Neuronal stem cell (in vitro differentiated cells): ENCODE measurements at regions not wholly inside any gene's neighbourhood (a gene's known extent, or its start where the extent isn't known, plus 50 kb on each side); places are given as distances from the start of the nearest gene placed in this dataset.

Source experiments
- DNase-seq: peaks from one replicate; pipeline ENCODE4 v3.0.0-alpha.2; 2013; ENCODE audit warnings: low spot score
- H2AFZ ChIP-seq: one replicate; pipeline ENCODE4 v1.6.1; 2013; ENCODE audit warnings: mild to moderate bottlenecking, low read length, inconsistent platforms
- H2AK5ac ChIP-seq: 2 replicates; pipeline ENCODE4 v1.6.1; 2013; ENCODE audit warnings: low read depth, mild to moderate bottlenecking, inconsistent platforms, low read length, moderate library complexity, mixed read lengths
- H2BK120ac ChIP-seq: 2 replicates; pipeline ENCODE4 v1.6.1; 2013; ENCODE audit warnings: low read depth, mild to moderate bottlenecking, inconsistent platforms, low read length, moderate library complexity, mixed read lengths
- H2BK12ac ChIP-seq: one replicate; pipeline ENCODE4 v1.6.1; 2013; ENCODE audit warnings: low read length, inconsistent platforms
- H2BK15ac ChIP-seq: 2 replicates; pipeline ENCODE4 v1.6.1; 2013; ENCODE audit warnings: mild to moderate bottlenecking, low read length, inconsistent platforms, mixed read lengths
- H2BK5ac ChIP-seq: one replicate; pipeline ENCODE4 v1.6.1; 2013; ENCODE audit warnings: inconsistent platforms, mild to moderate bottlenecking, low read length, moderate library complexity
- H3K14ac ChIP-seq: one replicate; pipeline ENCODE4 v1.6.1; 2013; ENCODE audit warnings: low read length, inconsistent platforms
- H3K18ac ChIP-seq: 2 replicates; pipeline ENCODE4 v1.6.1; 2013; ENCODE audit warnings: low read length, inconsistent platforms
- H3K23ac ChIP-seq: 2 replicates; pipeline ENCODE4 v1.6.1; 2013; ENCODE audit warnings: low read depth, mild to moderate bottlenecking, mixed read lengths, low read length, inconsistent platforms; ENCODE audit not compliant: poor library complexity
- H3K27ac ChIP-seq: replicated peaks from 3 replicates; pipeline ENCODE4 v1.5.1; 2013; ENCODE audit warnings: low read length, inconsistent platforms
- H3K27me3 ChIP-seq, 3 experiments: 2 replicates each; pipeline ENCODE4 v1.6.1; 2013; ENCODE audit warnings: low read length in 3 of 3, mild to moderate bottlenecking in 2 of 3, inconsistent platforms in 1 of 3, low read depth in 1 of 3, mixed read lengths in 1 of 3, moderate library complexity in 1 of 3; ENCODE audit not compliant: control insufficient read depth in 3 of 3, insufficient read depth in 3 of 3
- H3K36me3 ChIP-seq, 2 donors: replicated peaks in 1 of 2; 2 replicates each; pipeline ENCODE4 v1.6.1; 2013; ENCODE audit warnings: low read length in 2 of 2; ENCODE audit not compliant: control insufficient read depth in 2 of 2, insufficient read depth in 2 of 2
- H3K4ac ChIP-seq: 2 replicates; pipeline ENCODE4 v1.6.1; 2013; ENCODE audit warnings: inconsistent platforms, mild to moderate bottlenecking, low read length, moderate library complexity
- H3K4me1 ChIP-seq, 2 donors: 1 replicate in 1 of 2; 2 replicates in 1 of 2; pipeline ENCODE4 v1.6.1; 2013; ENCODE audit warnings: low read length in 2 of 2, low read depth in 1 of 2; ENCODE audit not compliant: control insufficient read depth in 2 of 2, insufficient read depth in 1 of 2
- H3K4me2 ChIP-seq: one replicate; pipeline ENCODE4 v1.6.1; 2013; ENCODE audit warnings: mild to moderate bottlenecking, low read length, inconsistent platforms; ENCODE audit not compliant: insufficient read depth, poor library complexity, severe bottlenecking
- H3K4me3 ChIP-seq, 2 donors: 2 replicates each; pipeline ENCODE4 v1.5.1; 2013; ENCODE audit warnings: low read length in 2 of 2, mild to moderate bottlenecking in 2 of 2, inconsistent platforms in 1 of 2, moderate library complexity in 1 of 2
- H3K79me1 ChIP-seq: one replicate; pipeline ENCODE4 v1.6.1; 2013; ENCODE audit warnings: low read depth, mild to moderate bottlenecking, inconsistent platforms, low read length, moderate library complexity
- H3K9ac ChIP-seq: one replicate; pipeline ENCODE4 v1.6.1; 2013; ENCODE audit warnings: mild to moderate bottlenecking, low read depth, low read length, inconsistent platforms; ENCODE audit not compliant: poor library complexity
- H3K9me3 ChIP-seq, 2 donors: replicated peaks in 1 of 2; 2 replicates each; pipeline versions ENCODE3 to v1.6.1; 2013; ENCODE audit warnings: low read length in 2 of 2, mild to moderate bottlenecking in 2 of 2, inconsistent platforms in 1 of 2, low read depth in 1 of 2, mixed read lengths in 1 of 2, moderate library complexity in 1 of 2; ENCODE audit not compliant: control insufficient read depth in 2 of 2, insufficient read depth in 1 of 2
- H4K8ac ChIP-seq: one replicate; pipeline ENCODE4 v1.6.1; 2013; ENCODE audit warnings: low read depth, mild to moderate bottlenecking, inconsistent platforms, low read length, moderate library complexity
- H4K91ac ChIP-seq: one replicate; pipeline ENCODE4 v1.6.1; 2013; ENCODE audit warnings: low read length, low read depth, mild to moderate bottlenecking, inconsistent platforms; ENCODE audit not compliant: poor library complexity
- WGBS, 2 donors: extraction: QIAGEN DNeasy Blood & Tissue Kit; methylation state at CpG; one replicate each; pipeline ENCODE4 v1.1.7; 2013; ENCODE audit warnings: missing lambda C conversion rate in 2 of 2, mixed read lengths in 1 of 2; ENCODE audit not compliant: insufficient read length in 2 of 2, insufficient replicate concordance in 1 of 2; ENCODE audit errors: extremely low coverage in 2 of 2; 5-methylcytosine and 5-hydroxymethylcytosine counted together

DNA sequence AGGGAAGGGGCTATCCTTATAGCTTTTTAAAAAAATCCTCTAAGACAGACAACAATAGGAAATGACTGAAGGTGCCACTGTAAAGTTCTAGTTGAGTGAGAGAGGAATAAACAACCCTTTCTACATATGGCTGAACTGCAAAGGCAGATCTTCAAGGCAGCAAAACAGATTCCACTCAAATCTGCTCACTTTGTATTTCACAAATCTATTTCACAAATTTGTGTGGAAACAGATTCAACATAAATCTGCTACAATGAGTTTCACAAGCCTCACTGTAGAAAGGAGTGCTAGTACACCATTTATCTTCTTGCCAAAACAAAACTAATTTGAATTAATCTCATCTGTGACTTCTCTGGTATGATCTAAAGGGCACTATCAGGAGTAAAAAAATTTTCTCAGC is 451.3 kb downstream of the PLA2G4A start:
- no peaks in the 10 kb centered on the region for H3K9me3 ChIP-seq
- no peak overlapping the region for H2BK120ac ChIP-seq
- no peak overlapping the region for H3K18ac ChIP-seq
- no peak overlapping the region for H4K91ac ChIP-seq
- DNase-seq, result no peak
- no peak overlapping the region for H3K23ac ChIP-seq
- no peak overlapping the region for H3K4me2 ChIP-seq
- H3K27me3 ChIP-seq, result no peaks in the 10 kb centered on the region
- no peak overlapping the region for H2AK5ac ChIP-seq
- H3K4me3 ChIP-seq, result no peak overlapping the region
- H2BK5ac ChIP-seq, result no peak overlapping the region
- H2BK12ac ChIP-seq, result no peak overlapping the region
- no peak overlapping the region for H3K9ac ChIP-seq
- H2AFZ ChIP-seq, result no peak overlapping the region
- no peaks in the 10 kb centered on the region for H3K4me1 ChIP-seq
- no peaks in the 10 kb centered on the region for H3K79me1 ChIP-seq
- no peak overlapping the region for H3K4ac ChIP-seq
- H3K14ac ChIP-seq, result no peak overlapping the region
- no peak overlapping the region for H3K27ac ChIP-seq
- no peak overlapping the region for H4K8ac ChIP-seq
- H2BK15ac ChIP-seq, result no peak overlapping the region
- no peaks in the 10 kb centered on the region for H3K36me3 ChIP-seq

DNA sequence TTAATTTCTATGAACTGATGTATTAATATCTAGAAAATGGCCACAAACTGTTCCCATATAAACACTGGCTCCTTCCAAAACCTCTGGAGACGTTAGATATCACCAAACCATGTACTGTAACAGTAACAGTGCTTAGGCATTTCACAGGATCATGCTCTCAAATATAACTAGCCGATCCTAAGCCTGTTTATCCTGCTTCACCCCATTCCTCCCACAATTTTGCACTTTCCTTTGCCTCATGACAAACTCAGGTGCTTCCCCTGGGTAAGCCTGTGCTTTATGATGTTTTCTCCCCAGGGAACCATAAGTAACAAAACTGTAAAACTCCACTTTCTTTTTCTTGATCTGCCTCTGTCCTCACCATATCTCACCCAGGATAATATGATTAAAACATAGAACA is 452.3 kb downstream of the PLA2G4A start:
- Histone ChIP-seq H3K27ac (no peak overlapping the region), H3K79me1 (no peaks in the 10 kb centered on the region), H2AFZ (no peak overlapping the region), H2BK5ac (no peak overlapping the region), H4K91ac (no peak overlapping the region), H3K18ac (no peak overlapping the region), H3K14ac (no peak overlapping the region), H2BK12ac (no peak overlapping the region), H3K4me3 (no peak overlapping the region), H3K23ac (no peak overlapping the region), H2BK15ac (no peak overlapping the region), H3K9me3 (no peaks in the 10 kb centered on the region), H3K9ac (no peak overlapping the region), H3K27me3 (no peaks in the 10 kb centered on the region), H2AK5ac (no peak overlapping the region), H3K4me2 (no peak overlapping the region), H3K4me1 (no peaks in the 10 kb centered on the region), H2BK120ac (no peak overlapping the region), H3K4ac (no peak overlapping the region), H4K8ac (no peak overlapping the region), H3K36me3 (no peaks in the 10 kb centered on the region)
- no CpG with 5 or more reads among the region's 2 CpGs for WGBS, 2 donors
- DNase-seq, result no peak

DNA sequence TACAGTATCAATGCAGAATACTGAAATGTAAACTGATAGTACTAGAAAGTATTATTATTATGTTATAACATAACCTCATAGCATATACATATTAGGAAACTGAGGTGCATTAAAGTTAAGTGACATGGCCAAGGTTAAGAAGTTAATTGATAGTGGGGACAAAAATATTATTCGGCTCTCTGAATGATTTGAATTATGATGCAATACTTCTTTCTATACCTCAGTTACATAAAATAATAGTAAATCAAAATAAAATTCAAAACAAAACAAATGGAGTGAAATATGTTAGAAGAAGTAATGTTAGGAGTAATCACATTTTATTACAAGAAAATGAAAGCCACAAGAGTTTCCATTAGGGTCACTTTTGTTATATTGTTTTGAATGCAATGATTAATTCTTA is 455.2 kb downstream of the PLA2G4A start:
- Histone ChIP-seq H3K4me3 (no peak overlapping the region), H2BK15ac (no peak overlapping the region), H3K9me3 (no peaks in the 10 kb centered on the region), H3K27me3 (no peaks in the 10 kb centered on the region), H3K4ac (no peak overlapping the region), H4K8ac (no peak overlapping the region), H3K23ac (no peak overlapping the region), H3K14ac (no peak overlapping the region), H3K4me1 (no peaks in the 10 kb centered on the region), H3K4me2 (no peak overlapping the region), H3K27ac (no peak overlapping the region), H2BK5ac (no peak overlapping the region), H2AFZ (no peak overlapping the region), H2BK120ac (no peak overlapping the region), H3K79me1 (no peaks in the 10 kb centered on the region), H3K36me3 (no peaks in the 10 kb centered on the region), H2BK12ac (no peak overlapping the region), H4K91ac (no peak overlapping the region), H3K9ac (no peak overlapping the region), H2AK5ac (no peak overlapping the region), H3K18ac (no peak overlapping the region)
- no peak for DNase-seq
- no CpG with 5 or more reads among the region's 1 CpG for WGBS, 2 donors

DNA sequence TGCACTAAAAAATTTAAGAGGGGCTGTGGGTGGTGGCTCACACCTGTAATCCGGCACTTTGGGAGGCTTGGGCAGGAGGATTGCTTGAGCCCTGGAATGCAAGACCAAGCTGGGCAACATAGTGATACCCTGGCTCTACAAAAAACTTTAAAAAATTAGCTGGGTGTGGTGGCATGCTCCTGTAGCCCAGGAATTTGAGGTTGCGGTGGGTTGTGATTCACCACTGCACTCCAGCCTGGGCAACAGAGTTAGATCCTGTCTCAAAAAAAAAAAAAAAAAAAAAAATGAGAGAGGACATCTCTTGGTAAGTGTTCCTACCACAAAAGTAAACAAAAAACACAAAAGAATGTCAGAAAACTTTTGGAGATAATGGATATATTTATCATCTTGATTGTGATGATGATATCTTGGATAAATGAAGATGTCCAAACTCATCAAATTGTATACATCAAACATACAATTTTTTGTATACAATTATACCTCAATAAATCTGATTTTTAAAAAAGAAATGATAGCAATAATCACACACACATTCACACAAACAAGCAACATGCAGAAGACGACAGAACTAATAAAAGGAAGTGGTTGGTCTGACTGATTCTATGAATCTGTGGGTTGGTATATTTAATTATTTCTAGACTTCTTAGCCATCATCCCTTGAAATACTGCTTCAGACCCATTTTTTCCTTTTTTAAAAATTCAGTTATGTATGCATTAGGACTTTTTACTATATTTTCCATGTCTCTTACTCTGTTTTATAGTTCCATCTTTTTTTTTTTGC is 465.9 kb downstream of the PLA2G4A start:
- Histone ChIP-seq H3K27me3 (no peaks in the 10 kb centered on the region), H2AK5ac (no peak overlapping the region), H4K91ac (no peak overlapping the region), H2BK120ac (no peak overlapping the region), H3K79me1 (no peaks in the 10 kb centered on the region), H3K23ac (no peak overlapping the region), H2BK5ac (no peak overlapping the region), H3K9ac (no peak overlapping the region), H3K4me3 (no peak overlapping the region), H3K18ac (no peak overlapping the region), H3K27ac (no peak overlapping the region), H3K4ac (no peak overlapping the region), H3K9me3 (no peaks in the 10 kb centered on the region), H3K4me2 (no peak overlapping the region), H3K4me1 (no peaks in the 10 kb centered on the region), H2AFZ (no peak overlapping the region), H2BK15ac (no peak overlapping the region), H3K36me3 (no peaks in the 10 kb centered on the region), H3K14ac (no peak overlapping the region), H2BK12ac (no peak overlapping the region), H4K8ac (no peak overlapping the region)
- DNase-seq, result no peak
- WGBS, 2 donors, result no CpG with 5 or more reads among the region's 3 CpGs
